ENCODE measurements at regions not wholly inside any gene's neighbourhood (a gene's known extent, or its start where the extent isn't known, plus 50 kb on each side); places are given as distances from the start of the nearest gene placed in this dataset.

DNA sequence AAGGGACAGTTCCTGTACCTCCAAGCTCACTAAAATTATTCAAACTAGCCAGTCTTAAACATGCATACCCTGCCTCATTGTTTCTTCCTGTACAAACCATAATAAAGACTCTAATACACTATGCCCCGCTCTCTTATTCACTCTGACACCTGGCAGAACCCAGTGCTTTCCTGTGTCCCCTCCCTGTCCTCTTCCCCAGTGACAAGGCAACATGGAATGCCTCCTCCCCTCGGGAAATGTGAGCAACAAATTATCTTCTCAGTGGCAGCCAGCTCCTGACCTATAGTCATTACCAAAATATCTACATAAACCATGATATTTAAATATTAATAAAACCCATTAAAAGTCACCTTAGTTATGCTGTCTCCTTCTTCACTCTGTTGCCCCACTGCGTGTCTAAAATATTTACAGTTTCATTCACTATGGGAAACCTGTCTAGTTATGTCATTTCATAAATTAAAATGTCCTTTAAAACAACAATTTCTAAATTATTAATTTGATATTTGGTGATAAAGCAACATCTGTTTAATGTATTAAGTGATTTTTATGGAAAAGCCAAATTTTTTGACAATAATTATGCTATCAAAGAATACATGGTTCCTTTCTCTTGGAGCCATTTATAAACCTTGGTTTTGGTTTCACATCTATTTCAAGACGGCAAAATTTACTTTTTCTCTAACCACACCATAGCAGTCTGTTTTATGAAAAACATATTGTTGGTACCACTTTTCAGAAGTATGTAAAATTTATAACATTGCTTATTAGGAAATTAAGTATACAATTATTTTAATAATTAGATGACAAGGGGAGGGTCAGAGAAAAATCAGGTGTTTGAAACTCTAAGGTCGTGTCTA, 1355.2 kb downstream of the XPNPEP1 start:
- H3K79me2 ChIP-seq (ENCODE audit: insufficient read depth, low read length), result no peaks in the 10 kb centered on the region
- peaks cover 13 to 30% of the 10 kb centered on the region in 2 experiments; a peak in 2 of 4 replicates for H3K9me3 ChIP-seq (ENCODE audit: control insufficient read depth in 1 of 2, insufficient read depth in 1 of 2, low read depth in 1 of 2, low read length in 2 of 2)
- RAD21 ChIA-PET (ENCODE audit: low non-redundant PET in 1 of 2, low total read pairs in 2 of 2, uncharacterized antibody in 2 of 2, unreplicated experiment in 2 of 2), result no interaction called here
- no peak overlapping the region for H3K27ac ChIP-seq (ENCODE audit: low read depth, low read length)
- TF ChIP-seq POLR2A (IDR thresholded peaks at IDR 0.05; ENCODE audit: borderline replicate concordance, extremely low read depth, insufficient read depth, insufficient read length), result no peak
- no peak for TF ChIP-seq TCF7L2 (IDR thresholded peaks at IDR 0.05; ENCODE audit: borderline replicate concordance, extremely low read depth, insufficient read depth, insufficient read length)
- TF ChIP-seq SRF (IDR thresholded peaks at IDR 0.05; ENCODE audit: low read depth), result no peak
- TF ChIP-seq YY1 (IDR thresholded peaks at IDR 0.05; ENCODE audit: extremely low read depth, insufficient replicate concordance, low read depth, low read length), result no peak
- TF ChIP-seq POLR2AphosphoS5 (IDR thresholded peaks at IDR 0.05; ENCODE audit: low read depth, low read length), result no peak
- TF ChIP-seq ELF1 (IDR thresholded peaks at IDR 0.05; ENCODE audit: borderline replicate concordance, low read depth), result no peak
- no peak for TF ChIP-seq CEBPB (IDR thresholded peaks at IDR 0.05; ENCODE audit: low read depth)
- no peak for TF ChIP-seq SP1 (IDR thresholded peaks at IDR 0.05; ENCODE audit: low read depth)
- no peak for TF ChIP-seq EZH2 (IDR thresholded peaks at IDR 0.05)
- TF ChIP-seq, protein P1, sequence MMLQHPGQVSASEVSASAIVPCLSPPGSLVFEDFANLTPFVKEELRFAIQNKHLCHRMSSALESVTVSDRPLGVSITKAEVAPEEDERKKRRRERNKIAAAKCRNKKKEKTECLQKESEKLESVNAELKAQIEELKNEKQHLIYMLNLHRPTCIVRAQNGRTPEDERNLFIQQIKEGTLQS (IDR thresholded peaks at IDR 0.05), result no peak
- TF ChIP-seq JUND (IDR thresholded peaks at IDR 0.05), result no peak
- TF ChIP-seq CBX3 (IDR thresholded peaks at IDR 0.05; ENCODE audit: low read depth), result no peak
- intact Hi-C loops (cut with micrococcal nuclease), result no loop called here
- no TSS peak for BruUV-seq (replicated peaks)
- ATAC-seq, result no peak
- no peaks in the 10 kb centered on the region for H3K9me2 ChIP-seq (ENCODE audit: insufficient read depth)
- H3K27me3 ChIP-seq (ENCODE audit: insufficient read depth, low read length), result no peaks in the 10 kb centered on the region
- H3K9ac ChIP-seq (ENCODE audit: low read length), result no peak overlapping the region
- H3K4me2 ChIP-seq (ENCODE audit: low read length), result no peak overlapping the region
- H4K20me1 ChIP-seq (ENCODE audit: insufficient read depth), result no peaks in the 10 kb centered on the region
- no peak overlapping the region for H2AFZ ChIP-seq (ENCODE audit: low read depth, low read length, poor library complexity, severe bottlenecking)
- no peaks in the 10 kb centered on the region; a peak in 1 of 4 replicates for H3K36me3 ChIP-seq (ENCODE audit: control insufficient read depth in 1 of 2, insufficient read depth in 2 of 2, low read length in 2 of 2)
- H3K4me3 ChIP-seq (replicated peaks in 1 of 2; ENCODE audit: low read depth in 1 of 2, low read length in 2 of 2), result no peak overlapping the region
- H3K4me1 ChIP-seq (ENCODE audit: control insufficient read depth in 1 of 2, insufficient read depth in 2 of 2, low read length in 2 of 2), result no peaks in the 10 kb centered on the region
- POLR2A ChIA-PET, result no interaction called here
- CTCF ChIA-PET, result no interaction called here
- DNase-seq (ENCODE audit: low read depth, low spot score), result no peak

Data from HCT116 (cell line).